CD14-positive monocyte (primary cell): ENCODE measurements at regions not wholly inside any gene's neighbourhood (a gene's known extent, or its start where the extent isn't known, plus 50 kb on each side); places are given as distances from the start of the nearest gene placed in this dataset.

Experiments
- DNase-seq, 3 donors: peaks; one replicate each; pipeline ENCODE4 v3.0.0-alpha.2; 2011 to 2022
- H2AFZ ChIP-seq: 2 replicates; pipeline ENCODE4 v1.6.0; 2012; ENCODE audit warnings: mild to moderate bottlenecking, low read depth, low read length, inconsistent platforms; ENCODE audit not compliant: insufficient read depth, poor library complexity, severe bottlenecking
- H3K27ac ChIP-seq, 2 donors: 1 replicate in 1 of 2; 2 replicates in 1 of 2; pipeline ENCODE4 v1.5.1; 2012 to 2013; ENCODE audit warnings: low read length in 2 of 2, control low read depth in 1 of 2, inconsistent platforms in 1 of 2, low read depth in 1 of 2, mild to moderate bottlenecking in 1 of 2
- H3K27me3 ChIP-seq, 2 donors: one replicate each; pipeline versions ENCODE4 v1.6.0 to v1.6.1; 2011 to 2013; ENCODE audit warnings: low read length in 2 of 2; ENCODE audit not compliant: control insufficient read depth in 2 of 2, insufficient read depth in 2 of 2
- H3K36me3 ChIP-seq, 2 donors: replicated peaks in 1 of 2; 1 replicate in 1 of 2; 2 replicates in 1 of 2; pipeline versions ENCODE4 v1.5.1 to v1.6.1; 2012 to 2013; ENCODE audit warnings: low read length in 2 of 2, control low read depth in 1 of 2, inconsistent platforms in 1 of 2, mild to moderate bottlenecking in 1 of 2; ENCODE audit not compliant: insufficient read depth in 2 of 2, control insufficient read depth in 1 of 2
- H3K4me1 ChIP-seq, 2 donors: 1 replicate in 1 of 2; 2 replicates in 1 of 2; pipeline versions ENCODE4 v1.5.1 to v1.6.1; 2012 to 2013; ENCODE audit warnings: low read length in 2 of 2, control low read depth in 1 of 2, inconsistent platforms in 1 of 2, mild to moderate bottlenecking in 1 of 2, moderate library complexity in 1 of 2; ENCODE audit not compliant: insufficient read depth in 2 of 2, control insufficient read depth in 1 of 2
- H3K4me2 ChIP-seq: replicated peaks from 2 replicates; pipeline ENCODE3; 2012; ENCODE audit warnings: low read length, moderate library complexity, mild to moderate bottlenecking; ENCODE audit not compliant: poor library complexity, severe bottlenecking; ENCODE audit errors: extremely low read depth
- H3K4me3 ChIP-seq, 3 experiments: fragments of 200-600 bp in 1 of 3; sonication (generic) in 1 of 3; replicated peaks in 1 of 3; 1 replicate in 2 of 3; 2 replicates in 1 of 3; pipeline ENCODE4 v1.5.1; 2011 to 2013; ENCODE audit warnings: low read length in 3 of 3, mild to moderate bottlenecking in 3 of 3, control low read depth in 2 of 3, low read depth in 2 of 3, inconsistent platforms in 1 of 3, moderate library complexity in 1 of 3
- H3K79me2 ChIP-seq: 2 replicates; pipeline ENCODE4 v1.6.0; 2012; ENCODE audit warnings: mild to moderate bottlenecking, control low read depth, inconsistent platforms, low read length, moderate library complexity; ENCODE audit not compliant: insufficient read depth
- H3K9ac ChIP-seq: 2 replicates; pipeline ENCODE4 v1.6.0; 2017; ENCODE audit warnings: low read length, mild to moderate bottlenecking; ENCODE audit not compliant: insufficient read depth, poor library complexity, severe bottlenecking
- H3K9me3 ChIP-seq, 2 donors: replicated peaks in 1 of 2; 1 replicate in 1 of 2; 2 replicates in 1 of 2; pipeline versions ENCODE4 v1.5.1 to v1.6.1; 2012 to 2013; ENCODE audit warnings: low read length in 2 of 2, control low read depth in 1 of 2; ENCODE audit not compliant: control insufficient read depth in 1 of 2, insufficient read depth in 1 of 2
- H4K20me1 ChIP-seq: 2 replicates; pipeline ENCODE4 v1.6.0; 2012; ENCODE audit warnings: mild to moderate bottlenecking, low read length, control low read depth, moderate library complexity; ENCODE audit not compliant: insufficient read depth
- H3K27ac Mint-ChIP-seq, 7 donors: one replicate each; pipeline ENCODE4 v1.8.0; 2020; ENCODE audit warnings: mild to moderate bottlenecking in 7 of 7, mixed read lengths in 7 of 7, moderate library complexity in 6 of 7, inconsistent platforms in 2 of 7
- H3K27me3 Mint-ChIP-seq, 3 donors: one replicate each; pipeline ENCODE4 v1.8.0; 2021 to 2022; ENCODE audit warnings: low read depth in 3 of 3, mild to moderate bottlenecking in 3 of 3, mixed read lengths in 3 of 3, moderate library complexity in 3 of 3, inconsistent platforms in 1 of 3
- H3K36me3 Mint-ChIP-seq, 2 donors: one replicate each; pipeline ENCODE4 v1.8.0; 2020; ENCODE audit warnings: mixed read lengths in 2 of 2, inconsistent platforms in 1 of 2, mild to moderate bottlenecking in 1 of 2
- H3K4me1 Mint-ChIP-seq: one replicate; pipeline ENCODE4 v1.8.0; 2020; ENCODE audit warnings: mild to moderate bottlenecking, mixed read lengths
- H3K4me3 Mint-ChIP-seq, 2 donors: one replicate each; pipeline ENCODE4 v1.8.0; 2020; ENCODE audit warnings: mild to moderate bottlenecking in 2 of 2, mixed read lengths in 2 of 2, moderate library complexity in 1 of 2
- H3K9me3 Mint-ChIP-seq, 7 donors: one replicate each; pipeline ENCODE4 v1.8.0; 2020 to 2022; ENCODE audit warnings: mixed read lengths in 7 of 7, mild to moderate bottlenecking in 6 of 7, moderate library complexity in 6 of 7, inconsistent platforms in 2 of 7
- CTCF ChIP-seq: fragments of 200-600 bp; IDR thresholded peaks from one replicate; pipeline ENCODE4 v1.8.0; 2022; ENCODE audit warnings: antibody characterized with exemption, mild to moderate bottlenecking
- WGBS: methylation state at CpG from one replicate; pipeline ENCODE4 v1.1.5; 2013; ENCODE audit warnings: missing lambda C conversion rate; ENCODE audit not compliant: insufficient coverage; 5-methylcytosine and 5-hydroxymethylcytosine counted together
- intact Hi-C, 2 donors: fragments of 100-400 bp; cut with micrococcal nuclease; formaldehyde crosslinking; loops; one replicate each; pipeline versions ENCODE4 v1.15.0 to v1.15.1; 2023

GRCh38 chr15:69777356-69777755 lies 320.4 kb downstream of the TLE3 start:
- H3K4me3 Mint-ChIP-seq: no peak overlapping the region
- no peak overlapping the region for H3K27ac ChIP-seq
- no peaks in the 10 kb centered on the region for H3K27me3 ChIP-seq
- H3K4me2 ChIP-seq: no peak overlapping the region
- intact Hi-C loops: no loop called here
- no peaks in the 10 kb centered on the region for H3K36me3 ChIP-seq
- H2AFZ ChIP-seq: no peak overlapping the region
- H3K9ac ChIP-seq: no peak overlapping the region
- no peaks in the 10 kb centered on the region for H4K20me1 ChIP-seq
- peaks cover 10 to 17% of the 10 kb centered on the region in 2 donors for H3K4me1 ChIP-seq
- H3K79me2 ChIP-seq: no peaks in the 10 kb centered on the region
- no peak overlapping the region for H3K4me3 ChIP-seq
- no peak overlapping the region for H3K27ac Mint-ChIP-seq
- peaks cover 0 to 9% (median 3%) of the 10 kb centered on the region in 7 donors for H3K9me3 Mint-ChIP-seq
- H3K36me3 Mint-ChIP-seq: no peaks in the 10 kb centered on the region
- no CpG with 5 or more reads among the region's 2 CpGs for WGBS
- peaks cover 2 to 9% (median 6%) of the 10 kb centered on the region in 3 donors for H3K27me3 Mint-ChIP-seq
- TF ChIP-seq CTCF: no peak
- H3K9me3 ChIP-seq: no peaks in the 10 kb centered on the region
- peaks cover 21% of the 10 kb centered on the region for H3K4me1 Mint-ChIP-seq
- DNase-seq: no peak

- peaks cover 2 to 9% (median 6%) of the 10 kb centered on the region in 3 donors for H3K27me3 Mint-ChIP-seq
- 86% methylated on average over 5 of the region's 6 CpGs for WGBS
- H2AFZ ChIP-seq: no peak overlapping the region
- no peaks in the 10 kb centered on the region for H3K36me3 Mint-ChIP-seq
- no peak overlapping the region for H3K4me3 Mint-ChIP-seq
- no peaks in the 10 kb centered on the region for H3K9me3 ChIP-seq
- no peaks in the 10 kb centered on the region for H3K36me3 ChIP-seq
- peaks cover 0 to 6% (median 0%) of the 10 kb centered on the region in 7 donors for H3K9me3 Mint-ChIP-seq
- H3K4me2 ChIP-seq: no peak overlapping the region
- H3K79me2 ChIP-seq: no peaks in the 10 kb centered on the region
- H3K4me3 ChIP-seq: no peak overlapping the region
- intact Hi-C loops: no loop called here
- peak overlapping the region in 4 of 7 donors; percentile 3 to 67 (median 58) for H3K27ac Mint-ChIP-seq
- H3K4me1 Mint-ChIP-seq: peaks cover 21% of the 10 kb centered on the region
- no peak for TF ChIP-seq CTCF
- H3K27ac ChIP-seq: no peak overlapping the region
- peaks cover 10 to 17% of the 10 kb centered on the region in 2 donors for H3K4me1 ChIP-seq
- H3K9ac ChIP-seq: no peak overlapping the region
- no peaks in the 10 kb centered on the region for H4K20me1 ChIP-seq
- DNase-seq: no peak
- H3K27me3 ChIP-seq: no peaks in the 10 kb centered on the region
Observed at GRCh38 chr15:69780374-69780773, 317.3 kb downstream of the TLE3 start.
